Stomach (tissue), 4 donors: ENCODE measurements at regions not wholly inside any gene's neighbourhood (a gene's known extent, or its start where the extent isn't known, plus 50 kb on each side); places are given as distances from the start of the nearest gene placed in this dataset.

Experiments
- CTCF ChIP-seq, 7 experiments: fragments of 450-650 bp in 4 of 7; fragments of 200-600 bp in 3 of 7; sonication (generic) in 3 of 7; IDR thresholded peaks; one replicate each; pipeline ENCODE4 v1.5.1; 2016 to 2019; ENCODE audit warnings: antibody characterized with exemption in 7 of 7, control low read depth in 2 of 7, mild to moderate bottlenecking in 1 of 7
- POLR2A ChIP-seq, 4 donors: fragments of 450-650 bp; IDR thresholded peaks; one replicate each; pipeline ENCODE4 v1.6.1; 2016; ENCODE audit warnings: antibody characterized with exemption in 4 of 4, control low read depth in 2 of 4, mild to moderate bottlenecking in 1 of 4, moderate library complexity in 1 of 4

DNA sequence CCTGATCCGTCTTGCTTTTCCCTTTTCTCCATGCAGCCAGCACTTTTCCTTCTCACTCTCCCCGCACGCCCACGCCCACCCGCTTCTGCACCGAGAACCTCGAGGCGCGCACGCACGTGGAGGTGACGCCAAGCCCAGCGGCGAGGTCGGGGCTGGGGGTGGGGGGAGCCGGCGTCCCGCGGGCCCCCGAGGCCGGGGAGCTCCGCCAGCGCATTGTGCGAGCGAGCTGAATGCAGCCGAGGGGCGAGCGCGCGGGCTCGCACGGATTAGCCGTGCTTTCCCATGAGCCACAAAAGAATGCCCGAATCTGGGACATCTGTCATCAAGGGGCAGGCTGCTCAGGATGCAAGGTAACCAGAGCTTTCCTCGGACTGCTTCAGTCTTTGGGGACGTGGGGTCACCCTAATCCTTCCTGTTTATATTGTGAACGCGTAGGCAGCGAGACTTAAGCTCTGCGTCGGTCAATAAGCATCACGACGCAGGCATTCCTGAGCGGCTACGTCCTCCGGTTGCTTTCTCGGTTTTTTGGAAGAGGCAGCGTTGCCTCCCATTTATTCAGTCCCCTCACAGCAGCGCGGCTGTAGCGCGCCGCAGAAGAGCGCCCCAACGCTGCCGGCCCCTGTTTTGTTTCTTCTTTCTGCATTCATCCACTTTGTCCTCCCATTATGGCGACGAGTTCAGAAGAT lies 67.3 kb upstream of the AKT3 start:
- TF ChIP-seq CTCF (IDR thresholded peaks at IDR 0.05) (no peak), POLR2A (IDR thresholded peaks at IDR 0.05) (no peak)
